ENCODE measurements at regions not wholly inside any gene's neighbourhood (a gene's known extent, or its start where the extent isn't known, plus 50 kb on each side); places are given as distances from the start of the nearest gene placed in this dataset.

- DNase-seq: no peak
Measured at GRCh38 chr12:108462686-108463085, 52.4 kb upstream of the FICD start.

GRCh38 chr12:108461058-108461660 is 53.9 kb upstream of the FICD start:
- DNase-seq: no peak

- no peak for DNase-seq
Measured at GRCh38 chr12:108459149-108459548, 55.9 kb upstream of the FICD start.

GRCh38 chr12:108457734-108458361 is 57.2 kb upstream of the FICD start:
- DNase-seq: peak in 1 of 51 donors; percentile 21

- peak in 4 of 51 donors; percentile 6 to 55 (median 12) for DNase-seq
Measured at GRCh38 chr12:108457006-108457733, 57.9 kb upstream of the FICD start.

- DNase-seq: peak in 1 of 51 donors; percentile 4
Measured at GRCh38 chr12:108455706-108456105, 59.4 kb upstream of the FICD start.

GRCh38 chr12:108454539-108455139 is 60.4 kb upstream of the FICD start:
- DNase-seq: no peak

- no peak for DNase-seq
Measured at GRCh38 chr12:108449478-108449877, 65.6 kb upstream of the FICD start.

- no peak for DNase-seq
Measured at GRCh38 chr12:108448246-108448645, 66.8 kb upstream of the FICD start.

GRCh38 chr12:108447168-108447832 is 67.8 kb upstream of the FICD start:
- no peak for DNase-seq

- DNase-seq: peak in 1 of 51 donors; percentile 27
Measured at GRCh38 chr12:108446766-108447165, 68.3 kb upstream of the FICD start.

GRCh38 chr12:108442910-108443309 is 72.2 kb upstream of the FICD start:
- DNase-seq: no peak

- no peak for DNase-seq
Measured at GRCh38 chr12:108442067-108442466, 73.0 kb upstream of the FICD start.

GRCh38 chr12:108441549-108441948 is 73.5 kb upstream of the FICD start:
- no peak for DNase-seq

- DNase-seq: no peak
Measured at GRCh38 chr12:108440736-108441135, 74.3 kb upstream of the FICD start.

GRCh38 chr12:108438667-108439066 is 76.4 kb upstream of the FICD start:
- DNase-seq: no peak

- no peak for DNase-seq
Measured at GRCh38 chr12:108432423-108433121, 82.5 kb upstream of the FICD start.

GRCh38 chr12:108430926-108431325 is 84.2 kb upstream of the FICD start:
- DNase-seq: no peak

GRCh38 chr12:108430245-108430644 is 84.8 kb upstream of the FICD start:
- no peak for DNase-seq

- DNase-seq: no peak
Measured at GRCh38 chr12:108425238-108425795, 86.2 kb upstream of the CMKLR1 start.

GRCh38 chr12:108424816-108425215 is 85.7 kb upstream of the CMKLR1 start:
- DNase-seq: no peak
